IMR-90 (cell line): ENCODE measurements at regions not wholly inside any gene's neighbourhood (a gene's known extent, or its start where the extent isn't known, plus 50 kb on each side); places are given as distances from the start of the nearest gene placed in this dataset.

Source experiments
- ATAC-seq: fragments of 200-7000 bp; cut with Tn5 transposase; 2 replicates; pipeline ENCODE4 v1.9.1; 2020; ENCODE audit warnings: low read depth, mild to moderate bottlenecking, moderate library complexity
- BruUV-seq: library from RNA; stranded (reverse); fragments of 400-500 nt; replicated peaks from 2 replicates; lab custom pipeline; 2021; lab: Mats Ljungman, UMichigan
- CTCF ChIA-PET: fragments of 300-600 bp; formaldehyde crosslinking; extraction: SDS; loops from one replicate; lab custom pipeline; 2021; ENCODE audit warnings: antibody characterized with exemption; lab: Yijun Ruan, JAX
- POLR2A ChIA-PET: fragments of 300-600 bp; sonication (Branson Sonifier 250); formaldehyde crosslinking; loops from one replicate; lab custom pipeline; 2022; ENCODE audit warnings: antibody characterized with exemption; ENCODE audit not compliant: unreplicated experiment; lab: Charles Lee
- DNase-seq: peaks from one replicate; pipeline ENCODE4 v3.0.0; 2013
- H2AFZ ChIP-seq: replicated peaks from 2 replicates; pipeline ENCODE3; 2013; ENCODE audit warnings: low read length, mild to moderate bottlenecking; ENCODE audit not compliant: poor library complexity
- H2AK5ac ChIP-seq: 2 replicates; pipeline ENCODE4 v1.6.1; 2013; ENCODE audit warnings: low read depth, low read length, inconsistent platforms
- H2AK9ac ChIP-seq: replicated peaks from 2 replicates; pipeline ENCODE3; 2013; ENCODE audit warnings: mild to moderate bottlenecking, low read depth, low read length, moderate library complexity; ENCODE audit not compliant: poor library complexity
- H2BK120ac ChIP-seq: 2 replicates; pipeline ENCODE4 v1.6.1; 2013; ENCODE audit warnings: low read depth, low read length, inconsistent platforms
- H2BK15ac ChIP-seq: 3 replicates; pipeline ENCODE4 v1.6.1; 2013; ENCODE audit warnings: low read depth, low read length, inconsistent platforms
- H2BK20ac ChIP-seq: 2 replicates; pipeline ENCODE4 v1.6.1; 2013; ENCODE audit warnings: low read depth, mild to moderate bottlenecking, inconsistent platforms, low read length, moderate library complexity
- H2BK5ac ChIP-seq: 2 replicates; pipeline ENCODE4 v1.6.1; 2013; ENCODE audit warnings: mild to moderate bottlenecking, low read depth, low read length, inconsistent platforms; ENCODE audit not compliant: poor library complexity, severe bottlenecking
- H3K14ac ChIP-seq: replicated peaks from 2 replicates; pipeline ENCODE4 v1.6.1; 2013; ENCODE audit warnings: low read depth, low read length, inconsistent platforms
- H3K18ac ChIP-seq: 2 replicates; pipeline ENCODE4 v1.6.1; 2013; ENCODE audit warnings: low read depth, low read length, control low read depth
- H3K23ac ChIP-seq: 2 replicates; pipeline ENCODE4 v1.6.1; 2013; ENCODE audit warnings: low read depth, low read length, inconsistent platforms
- H3K27ac ChIP-seq: 2 replicates; pipeline ENCODE4 v1.5.1; 2013; ENCODE audit warnings: mild to moderate bottlenecking, control low read depth, low read length; ENCODE audit not compliant: insufficient read depth
- H3K27me3 ChIP-seq: 2 replicates; pipeline ENCODE4 v1.6.1; 2013; ENCODE audit warnings: low read length; ENCODE audit not compliant: control insufficient read depth, insufficient read depth
- H3K36me3 ChIP-seq: 2 replicates; pipeline ENCODE4 v1.6.1; 2013; ENCODE audit warnings: low read length, mixed read lengths; ENCODE audit not compliant: control insufficient read depth, insufficient read depth
- H3K4ac ChIP-seq: 2 replicates; pipeline ENCODE4 v1.6.1; 2013; ENCODE audit warnings: low read depth, low read length, inconsistent platforms
- H3K4me1 ChIP-seq: 2 replicates; pipeline ENCODE4 v1.6.1; 2013; ENCODE audit warnings: low read length, mixed read lengths; ENCODE audit not compliant: control insufficient read depth, insufficient read depth
- H3K4me2 ChIP-seq: 2 replicates; pipeline ENCODE4 v1.6.1; 2013; ENCODE audit warnings: low read depth, mild to moderate bottlenecking, control low read depth, low read length, moderate library complexity
- H3K4me3 ChIP-seq: 2 replicates; pipeline ENCODE4 v1.5.1; 2013; ENCODE audit warnings: low read depth, mild to moderate bottlenecking, control low read depth, low read length, moderate library complexity; ENCODE audit not compliant: insufficient read depth
- H3K56ac ChIP-seq: 2 replicates; pipeline ENCODE4 v1.6.1; 2013; ENCODE audit warnings: low read length, inconsistent platforms; ENCODE audit not compliant: insufficient read depth; ENCODE audit errors: extremely low read depth
- H3K79me1 ChIP-seq, 2 experiments: 2 replicates each; pipeline ENCODE4 v1.6.1; 2013; ENCODE audit warnings: low read length in 2 of 2, inconsistent platforms in 1 of 2, low read depth in 1 of 2
- H3K9ac ChIP-seq: 2 replicates; pipeline ENCODE4 v1.6.1; 2013; ENCODE audit warnings: low read depth, low read length, control low read depth
- H3K9me1 ChIP-seq: 2 replicates; pipeline ENCODE4 v1.6.1; 2013; ENCODE audit warnings: low read length, inconsistent platforms; ENCODE audit not compliant: insufficient read depth
- H3K9me3 ChIP-seq: 2 replicates; pipeline ENCODE4 v1.6.1; 2013; ENCODE audit warnings: low read length; ENCODE audit not compliant: control insufficient read depth, insufficient read depth
- H4K20me1 ChIP-seq: 2 replicates; pipeline ENCODE4 v1.6.1; 2013; ENCODE audit warnings: low read length, inconsistent platforms; ENCODE audit not compliant: insufficient read depth
- H4K5ac ChIP-seq: 2 replicates; pipeline ENCODE4 v1.6.1; 2013; ENCODE audit warnings: mild to moderate bottlenecking, low read depth, low read length, control low read depth
- H4K8ac ChIP-seq, 2 experiments: 2 replicates each; pipeline ENCODE4 v1.6.1; 2013; ENCODE audit warnings: low read depth in 2 of 2, low read length in 2 of 2, control low read depth in 1 of 2, inconsistent platforms in 1 of 2
- H4K91ac ChIP-seq: 2 replicates; pipeline ENCODE4 v1.6.1; 2013; ENCODE audit warnings: low read depth, low read length, inconsistent platforms; ENCODE audit not compliant: insufficient read depth
- CEBPB ChIP-seq: IDR thresholded peaks from 2 replicates; pipeline ENCODE4 v1.6.1; 2012; ENCODE audit warnings: low read depth, low read length, improper control_type of control experiment
- CHD1 ChIP-seq: IDR thresholded peaks from 2 replicates; pipeline ENCODE4 v1.6.1; 2012; ENCODE audit warnings: low read depth, low read length, improper control_type of control experiment
- MAFK ChIP-seq: IDR thresholded peaks from 2 replicates; pipeline ENCODE4 v1.6.1; 2012; ENCODE audit warnings: low read depth, low read length, improper control_type of control experiment
- POLR2A ChIP-seq: IDR thresholded peaks from 2 replicates; pipeline ENCODE4 v1.6.1; 2012; ENCODE audit warnings: mild to moderate bottlenecking, low read depth, low read length
- RAD21 ChIP-seq: IDR thresholded peaks from 2 replicates; pipeline ENCODE4 v1.6.1; 2012; ENCODE audit warnings: low read length, improper control_type of control experiment
- RCOR1 ChIP-seq: IDR thresholded peaks from 2 replicates; pipeline ENCODE4 v1.6.1; 2012; ENCODE audit warnings: mild to moderate bottlenecking, low read length, improper control_type of control experiment; ENCODE audit not compliant: insufficient replicate concordance
- SMC3 ChIP-seq: fragments of 150-350 bp; IDR thresholded peaks from 2 replicates; pipeline ENCODE4 v1.6.1; 2016; ENCODE audit warnings: low read depth, mild to moderate bottlenecking, antibody characterized with exemption, low read length, moderate library complexity
- WGBS, 2 experiments: methylation state at CpG; one replicate each; pipeline versions ENCODE4 v1.1.5 to v1.1.7; 2013; ENCODE audit warnings: missing lambda C conversion rate in 2 of 2; ENCODE audit not compliant: insufficient read length in 1 of 2; ENCODE audit errors: extremely low coverage in 2 of 2; 5-methylcytosine and 5-hydroxymethylcytosine counted together
- dilution Hi-C: fragments of 300-500 bp; cut with HindIII; formaldehyde crosslinking; loops from one replicate; pipeline ENCODE4 v1.14.3; 2018; ENCODE audit warnings: low sequenced_read_pairs; ENCODE audit not compliant: unreplicated experiment
- in situ Hi-C: fragments of 300-500 bp; cut with MboI; formaldehyde crosslinking; loops from 3 replicates; pipeline ENCODE4 v1.14.3; 2019; ENCODE audit warnings: low sequenced_read_pairs, inconsistent platforms, mixed read lengths
- intact Hi-C: fragments of 100-400 bp; cut with micrococcal nuclease; formaldehyde crosslinking; loops from 2 replicates; pipeline ENCODE4 v1.10.0; 2022
- TF ChIP-seq, protein P1 (sequence below): fragments of 150-350 bp; IDR thresholded peaks from 2 replicates; pipeline ENCODE4 v1.6.1; 2017; ENCODE audit warnings: mild to moderate bottlenecking, antibody characterized with exemption, low read length, low read depth
- TF ChIP-seq, protein P2 (sequence below): conservative IDR thresholded peaks from 2 replicates; pipeline ENCODE4 v1.5.1; 2012; ENCODE audit warnings: mild to moderate bottlenecking, low read depth, low read length, improper control_type of control experiment

DNA sequence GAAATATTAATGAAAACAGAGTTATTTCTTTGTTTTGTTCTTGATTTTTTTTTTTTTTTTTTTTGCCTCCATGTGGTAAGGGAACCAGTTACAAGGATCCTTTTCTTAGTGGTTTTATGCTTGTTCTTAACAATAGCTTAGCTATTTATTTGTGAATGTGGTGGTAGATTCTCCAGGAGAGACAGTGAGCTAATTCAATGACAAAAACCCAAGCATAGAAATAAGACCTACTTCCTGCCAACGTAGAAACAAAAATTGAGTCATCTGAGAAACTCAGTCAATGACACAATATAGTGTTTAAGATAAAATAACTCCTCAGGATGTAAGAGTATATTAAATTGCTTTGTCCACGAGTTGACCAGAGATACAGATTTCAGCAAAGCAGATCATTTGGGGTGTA, 863.8 kb upstream of the PABPC4L start:
- Histone ChIP-seq H3K4me3 (no peak overlapping the region), H2BK5ac (no peak overlapping the region), H3K27ac (no peak overlapping the region), H2BK15ac (no peak overlapping the region), H3K14ac (no peak overlapping the region), H3K56ac (no peak overlapping the region), H3K9me1 (no peaks in the 10 kb centered on the region), H4K91ac (no peak overlapping the region), H2AFZ (no peak overlapping the region), H2AK9ac (no peak overlapping the region), H2BK120ac (no peak overlapping the region), H4K20me1 (no peaks in the 10 kb centered on the region), H3K4ac (no peak overlapping the region), H3K23ac (no peak overlapping the region), H2BK20ac (no peak overlapping the region), H3K27me3 (no peaks in the 10 kb centered on the region), H3K4me2 (no peak overlapping the region), H4K5ac (no peak overlapping the region), H3K18ac (no peak overlapping the region), H3K9ac (no peak overlapping the region), H3K79me1 (no peaks in the 10 kb centered on the region), H3K9me3 (no peaks in the 10 kb centered on the region; the same call in 1 of the 2 replicates), H4K8ac (no peak overlapping the region), H3K36me3 (no peaks in the 10 kb centered on the region), H2AK5ac (no peak overlapping the region), H3K4me1 (no peaks in the 10 kb centered on the region)
- ATAC-seq (no peak), DNase-seq (no peak)
- no CpG with 5 or more reads among the region's 2 CpGs for WGBS, 2 experiments
- POLR2A ChIA-PET = interaction anchor here (0.6 kb wide), 1 partner anchor 421 kb away, joined by 4 read pairs; no protein-coding TSS in a partner anchor
- in situ Hi-C loops (no loop called here), dilution Hi-C loops (no loop called here), intact Hi-C loops (no loop called here)
- BruUV-seq = no TSS peak
- CTCF ChIA-PET = no interaction called here
- TF ChIP-seq, protein P1, sequence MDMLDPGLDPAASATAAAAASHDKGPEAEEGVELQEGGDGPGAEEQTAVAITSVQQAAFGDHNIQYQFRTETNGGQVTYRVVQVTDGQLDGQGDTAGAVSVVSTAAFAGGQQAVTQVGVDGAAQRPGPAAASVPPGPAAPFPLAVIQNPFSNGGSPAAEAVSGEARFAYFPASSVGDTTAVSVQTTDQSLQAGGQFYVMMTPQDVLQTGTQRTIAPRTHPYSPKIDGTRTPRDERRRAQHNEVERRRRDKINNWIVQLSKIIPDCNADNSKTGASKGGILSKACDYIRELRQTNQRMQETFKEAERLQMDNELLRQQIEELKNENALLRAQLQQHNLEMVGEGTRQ = no peak
- TF ChIP-seq CHD1 = no peak
- no peak for TF ChIP-seq SMC3
- no peak for TF ChIP-seq MAFK
- TF ChIP-seq POLR2A = no peak
- no peak for TF ChIP-seq RCOR1
- no peak for TF ChIP-seq RAD21
- no peak for TF ChIP-seq CEBPB
- TF ChIP-seq, protein P2, sequence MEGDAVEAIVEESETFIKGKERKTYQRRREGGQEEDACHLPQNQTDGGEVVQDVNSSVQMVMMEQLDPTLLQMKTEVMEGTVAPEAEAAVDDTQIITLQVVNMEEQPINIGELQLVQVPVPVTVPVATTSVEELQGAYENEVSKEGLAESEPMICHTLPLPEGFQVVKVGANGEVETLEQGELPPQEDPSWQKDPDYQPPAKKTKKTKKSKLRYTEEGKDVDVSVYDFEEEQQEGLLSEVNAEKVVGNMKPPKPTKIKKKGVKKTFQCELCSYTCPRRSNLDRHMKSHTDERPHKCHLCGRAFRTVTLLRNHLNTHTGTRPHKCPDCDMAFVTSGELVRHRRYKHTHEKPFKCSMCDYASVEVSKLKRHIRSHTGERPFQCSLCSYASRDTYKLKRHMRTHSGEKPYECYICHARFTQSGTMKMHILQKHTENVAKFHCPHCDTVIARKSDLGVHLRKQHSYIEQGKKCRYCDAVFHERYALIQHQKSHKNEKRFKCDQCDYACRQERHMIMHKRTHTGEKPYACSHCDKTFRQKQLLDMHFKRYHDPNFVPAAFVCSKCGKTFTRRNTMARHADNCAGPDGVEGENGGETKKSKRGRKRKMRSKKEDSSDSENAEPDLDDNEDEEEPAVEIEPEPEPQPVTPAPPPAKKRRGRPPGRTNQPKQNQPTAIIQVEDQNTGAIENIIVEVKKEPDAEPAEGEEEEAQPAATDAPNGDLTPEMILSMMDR = no peak
